ENCODE measurements at regions not wholly inside any gene's neighbourhood (a gene's known extent, or its start where the extent isn't known, plus 50 kb on each side); places are given as distances from the start of the nearest gene placed in this dataset.
"Not testable (repeated sequence)": the region's sequence is repeated elsewhere in the genome, so short reads cannot be mapped to it uniquely, and the experiment has no call there.

DNA sequence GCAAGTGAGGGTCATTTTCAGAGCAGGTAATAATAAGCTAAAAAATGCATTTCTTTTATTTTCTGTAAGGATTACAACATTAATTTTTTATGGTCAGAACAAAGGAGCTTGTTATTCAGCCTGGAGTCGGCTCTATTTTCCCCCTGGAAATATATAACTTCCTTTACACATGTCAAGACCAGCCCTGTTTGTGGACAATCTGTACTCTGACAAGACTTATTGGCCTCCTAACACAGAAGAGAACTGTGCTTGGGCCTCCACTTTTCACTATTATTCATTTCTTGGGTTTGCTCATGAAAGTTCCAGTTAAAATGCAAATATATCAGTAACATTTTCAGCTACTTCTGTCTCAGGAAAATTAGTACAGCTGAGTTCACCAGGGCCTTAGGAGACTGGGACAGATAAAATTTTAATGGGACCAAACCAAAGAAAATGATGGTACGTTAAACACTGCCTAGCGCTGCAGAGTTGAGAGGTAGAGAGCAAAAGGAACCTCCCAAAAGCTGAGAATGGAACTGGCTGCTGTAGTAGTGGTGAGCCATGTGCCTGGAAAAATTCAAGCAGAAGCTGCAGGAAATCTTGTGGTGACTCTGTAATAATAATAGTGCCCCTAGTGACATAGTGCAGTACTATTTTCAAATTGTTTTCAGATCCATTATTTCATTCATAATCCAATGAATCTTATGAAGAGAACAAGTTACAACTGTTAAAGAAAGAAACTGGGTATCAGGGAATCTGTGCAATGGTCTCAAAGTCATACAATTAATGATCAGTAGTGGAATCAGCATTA, 227.2 kb upstream of the KIAA1217 start:
- no peaks in the 10 kb centered on the region for H3K9me3 ChIP-seq (ENCODE audit: control insufficient read depth, insufficient read depth, low read length)
- H3K9ac ChIP-seq (ENCODE audit: low read depth, low read length) = no peak overlapping the region
- H3K4me1 ChIP-seq (ENCODE audit: control insufficient read depth, insufficient read depth, low read length) = no peaks in the 10 kb centered on the region
- H3K4me3 ChIP-seq (ENCODE audit: low read depth, low read length) = no peak overlapping the region
- no peaks in the 10 kb centered on the region for H3K27me3 ChIP-seq (ENCODE audit: control insufficient read depth, insufficient read depth, low read length)
- H3K36me3 ChIP-seq (ENCODE audit: control insufficient read depth, insufficient read depth, low read length) = no peaks in the 10 kb centered on the region

DNA sequence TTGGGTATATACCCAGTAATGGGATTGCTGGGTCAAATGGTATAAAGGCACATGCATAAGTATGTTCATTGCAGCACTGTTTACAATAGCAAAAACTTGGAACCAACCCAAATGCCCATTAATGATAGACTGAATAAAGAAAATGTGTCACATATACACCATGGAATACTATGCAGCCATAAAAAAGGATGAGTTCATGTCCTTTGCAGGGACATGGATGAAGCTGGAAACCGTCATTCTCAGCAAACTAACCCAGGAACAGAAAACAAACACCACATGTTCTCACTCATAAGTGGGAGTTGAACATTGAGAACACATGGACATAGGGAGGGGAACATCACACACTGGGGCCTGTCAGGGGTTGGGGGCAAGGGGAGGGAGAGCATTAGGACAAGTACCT, 224.5 kb upstream of the KIAA1217 start:
- H3K9me3 ChIP-seq (ENCODE audit: control insufficient read depth, insufficient read depth, low read length); H3K27me3 ChIP-seq (ENCODE audit: control insufficient read depth, insufficient read depth, low read length); H3K36me3 ChIP-seq (ENCODE audit: control insufficient read depth, insufficient read depth, low read length); H3K4me3 ChIP-seq (ENCODE audit: low read depth, low read length); H3K4me1 ChIP-seq (ENCODE audit: control insufficient read depth, insufficient read depth, low read length); H3K9ac ChIP-seq (ENCODE audit: low read depth, low read length): not testable (repeated sequence)

- no peaks in the 10 kb centered on the region for H3K9me3 ChIP-seq (ENCODE audit: control insufficient read depth, insufficient read depth, low read length)
- H3K4me3 ChIP-seq (ENCODE audit: low read depth, low read length) = no peak overlapping the region
- no peaks in the 10 kb centered on the region for H3K4me1 ChIP-seq (ENCODE audit: control insufficient read depth, insufficient read depth, low read length)
- no peaks in the 10 kb centered on the region for H3K27me3 ChIP-seq (ENCODE audit: control insufficient read depth, insufficient read depth, low read length)
- no peak overlapping the region for H3K9ac ChIP-seq (ENCODE audit: low read depth, low read length)
- H3K36me3 ChIP-seq (ENCODE audit: control insufficient read depth, insufficient read depth, low read length) = no peaks in the 10 kb centered on the region
Observed at GRCh38 chr10:23988006-23988405, 220.9 kb upstream of the KIAA1217 start.

- Histone ChIP-seq H3K36me3 (ENCODE audit: control insufficient read depth, insufficient read depth, low read length) (no peaks in the 10 kb centered on the region), H3K4me1 (ENCODE audit: control insufficient read depth, insufficient read depth, low read length) (no peaks in the 10 kb centered on the region), H3K4me3 (ENCODE audit: low read depth, low read length) (no peak overlapping the region), H3K27me3 (ENCODE audit: control insufficient read depth, insufficient read depth, low read length) (no peaks in the 10 kb centered on the region), H3K9me3 (ENCODE audit: control insufficient read depth, insufficient read depth, low read length) (no peaks in the 10 kb centered on the region), H3K9ac (ENCODE audit: low read depth, low read length) (no peak overlapping the region)
Observed at GRCh38 chr10:23994459-23995046, 214.4 kb upstream of the KIAA1217 start.

DNA sequence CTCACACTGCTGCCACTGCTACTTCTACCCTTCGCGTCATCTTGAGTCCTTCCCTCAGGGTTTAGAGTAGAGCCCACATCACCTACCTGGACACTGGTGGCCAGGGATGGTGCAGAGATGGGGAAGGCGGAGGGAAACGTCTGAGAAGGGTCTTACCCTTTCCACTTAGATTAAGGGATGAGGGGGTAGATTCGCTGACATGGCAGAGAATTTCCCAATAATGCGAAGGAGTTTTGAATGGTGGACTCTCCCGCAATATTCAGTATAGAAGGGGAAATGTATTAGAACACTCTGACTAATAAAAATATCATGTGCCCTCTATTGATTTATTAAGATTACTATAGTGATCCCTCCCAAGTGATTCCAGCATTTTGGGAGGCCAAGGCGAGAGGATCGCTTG, 209.5 kb upstream of the KIAA1217 start:
- H3K36me3 ChIP-seq (ENCODE audit: control insufficient read depth, insufficient read depth, low read length) = no peaks in the 10 kb centered on the region

DNA sequence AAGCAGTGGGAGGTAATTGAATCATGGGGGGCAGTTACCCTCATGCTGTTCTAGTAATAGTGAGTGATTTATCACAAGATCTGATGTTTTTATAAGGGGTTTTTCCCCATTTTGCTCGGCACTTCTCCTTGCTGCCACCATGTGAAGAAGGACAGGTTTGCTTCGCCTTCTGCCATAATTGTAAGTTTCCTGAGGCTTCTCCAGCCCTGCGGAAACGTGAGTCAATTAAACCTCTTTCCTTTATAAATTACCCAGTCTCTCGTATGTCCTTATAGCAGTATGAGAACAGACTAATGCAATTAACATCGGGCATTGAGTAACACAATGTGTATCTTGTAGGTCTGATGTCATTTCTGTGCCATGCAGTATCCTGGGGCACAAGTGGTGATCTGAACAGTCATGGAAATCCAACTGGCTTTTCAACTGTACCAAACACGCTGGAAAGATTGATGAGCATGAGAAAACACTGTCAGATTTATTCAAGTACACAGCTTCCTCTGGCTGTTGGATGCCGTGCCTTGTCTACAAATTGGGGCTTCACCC, 208.6 kb upstream of the KIAA1217 start:
- no peak overlapping the region for H3K4me3 ChIP-seq (ENCODE audit: low read depth, low read length)
- H3K27me3 ChIP-seq (ENCODE audit: control insufficient read depth, insufficient read depth, low read length) = no peaks in the 10 kb centered on the region
- no peak overlapping the region for H3K9ac ChIP-seq (ENCODE audit: low read depth, low read length)
- H3K36me3 ChIP-seq (ENCODE audit: control insufficient read depth, insufficient read depth, low read length) = no peaks in the 10 kb centered on the region
- no peaks in the 10 kb centered on the region for H3K9me3 ChIP-seq (ENCODE audit: control insufficient read depth, insufficient read depth, low read length)
- no peaks in the 10 kb centered on the region for H3K4me1 ChIP-seq (ENCODE audit: control insufficient read depth, insufficient read depth, low read length)

More for the DNA sequence above, 209.5 kb upstream of the KIAA1217 start:
- no peak overlapping the region for H3K4me3 ChIP-seq (ENCODE audit: low read depth, low read length)
- H3K4me1 ChIP-seq (ENCODE audit: control insufficient read depth, insufficient read depth, low read length) = no peaks in the 10 kb centered on the region
- H3K9ac ChIP-seq (ENCODE audit: low read depth, low read length) = no peak overlapping the region
- no peaks in the 10 kb centered on the region for H3K9me3 ChIP-seq (ENCODE audit: control insufficient read depth, insufficient read depth, low read length)
- H3K27me3 ChIP-seq (ENCODE audit: control insufficient read depth, insufficient read depth, low read length) = no peaks in the 10 kb centered on the region

GRCh38 chr10:24006741-24007140, 202.2 kb upstream of the KIAA1217 start:
- H3K9ac ChIP-seq (ENCODE audit: low read depth, low read length) = no peak overlapping the region
- no peaks in the 10 kb centered on the region for H3K27me3 ChIP-seq (ENCODE audit: control insufficient read depth, insufficient read depth, low read length)
- peaks cover 10% of the 10 kb centered on the region for H3K4me1 ChIP-seq (ENCODE audit: control insufficient read depth, insufficient read depth, low read length)
- no peak overlapping the region for H3K4me3 ChIP-seq (ENCODE audit: low read depth, low read length)
- no peaks in the 10 kb centered on the region for H3K9me3 ChIP-seq (ENCODE audit: control insufficient read depth, insufficient read depth, low read length)
- no peaks in the 10 kb centered on the region for H3K36me3 ChIP-seq (ENCODE audit: control insufficient read depth, insufficient read depth, low read length)

DNA sequence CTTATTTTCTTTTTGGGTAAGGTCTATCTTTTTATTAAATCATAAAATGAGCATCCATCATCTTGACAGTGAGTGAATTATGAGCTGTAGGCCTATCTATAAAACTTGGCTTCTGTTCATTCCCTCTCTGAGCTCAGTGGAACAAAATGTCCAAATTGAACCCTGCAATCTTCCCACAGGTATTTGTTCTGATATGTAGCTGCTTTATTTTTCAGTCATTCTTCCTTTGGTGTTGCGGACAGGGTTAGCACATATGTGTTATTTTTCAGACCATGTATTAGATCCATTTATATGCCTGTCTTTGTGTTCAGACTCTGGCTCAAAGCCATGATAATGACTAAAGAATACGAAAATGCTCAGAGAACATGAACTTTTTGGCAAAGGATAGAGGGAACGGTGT, 201.6 kb upstream of the KIAA1217 start:
- Histone ChIP-seq H3K4me1 (ENCODE audit: control insufficient read depth, insufficient read depth, low read length) (peaks cover 10% of the 10 kb centered on the region), H3K36me3 (ENCODE audit: control insufficient read depth, insufficient read depth, low read length) (no peaks in the 10 kb centered on the region), H3K9ac (ENCODE audit: low read depth, low read length) (no peak overlapping the region), H3K27me3 (ENCODE audit: control insufficient read depth, insufficient read depth, low read length) (no peaks in the 10 kb centered on the region), H3K4me3 (ENCODE audit: low read depth, low read length) (no peak overlapping the region), H3K9me3 (ENCODE audit: control insufficient read depth, insufficient read depth, low read length) (no peaks in the 10 kb centered on the region)

DNA sequence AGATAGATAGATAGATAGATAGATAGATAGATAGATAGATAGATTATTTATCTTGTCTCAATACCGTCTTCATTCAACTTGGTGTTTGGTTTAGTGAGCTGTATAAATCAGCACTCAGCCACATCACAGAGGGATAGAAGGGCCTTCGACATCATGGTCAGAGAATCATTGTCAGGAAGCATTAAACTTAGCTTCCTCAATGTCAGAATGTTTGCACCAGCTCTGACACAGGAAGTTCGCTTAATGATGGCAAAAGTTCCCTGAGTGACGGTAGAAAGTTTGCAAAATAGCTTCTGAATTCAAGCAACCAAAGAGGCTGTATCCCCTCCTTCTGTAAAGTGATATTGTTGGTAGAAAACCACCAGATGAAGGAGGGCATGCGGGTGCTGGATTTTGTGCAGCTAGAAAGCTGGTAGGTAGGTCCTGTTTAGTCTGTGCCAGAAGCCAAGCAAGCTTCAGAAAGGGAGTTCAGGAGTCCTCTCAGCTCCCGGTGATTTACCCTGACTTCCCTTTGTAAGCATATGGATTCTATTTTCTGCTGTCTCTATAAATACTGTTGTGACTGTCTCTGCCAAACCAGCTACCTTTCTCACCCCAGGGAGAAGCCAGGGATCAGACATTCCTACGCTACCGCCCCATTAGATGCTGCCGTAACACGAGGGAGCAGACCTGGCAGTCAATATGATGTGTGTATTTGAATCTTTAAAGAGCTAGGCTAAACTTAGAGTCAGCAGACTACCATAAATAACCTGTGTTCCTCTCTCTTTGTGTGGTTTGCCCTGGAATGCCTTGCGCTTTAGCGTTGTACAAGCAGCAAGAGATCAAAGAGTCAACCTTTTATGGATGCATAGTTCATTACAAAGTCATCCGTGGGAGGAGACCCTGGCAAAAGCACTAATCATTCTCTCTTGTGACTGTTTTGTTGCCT, 200.5 kb upstream of the KIAA1217 start:
- Histone ChIP-seq H3K4me1 (ENCODE audit: control insufficient read depth, insufficient read depth, low read length) (peaks cover 10% of the 10 kb centered on the region), H3K4me3 (ENCODE audit: low read depth, low read length) (no peak overlapping the region), H3K27me3 (ENCODE audit: control insufficient read depth, insufficient read depth, low read length) (no peaks in the 10 kb centered on the region), H3K36me3 (ENCODE audit: control insufficient read depth, insufficient read depth, low read length) (no peaks in the 10 kb centered on the region), H3K9me3 (ENCODE audit: control insufficient read depth, insufficient read depth, low read length) (no peaks in the 10 kb centered on the region), H3K9ac (ENCODE audit: low read depth, low read length) (no peak overlapping the region)

DNA sequence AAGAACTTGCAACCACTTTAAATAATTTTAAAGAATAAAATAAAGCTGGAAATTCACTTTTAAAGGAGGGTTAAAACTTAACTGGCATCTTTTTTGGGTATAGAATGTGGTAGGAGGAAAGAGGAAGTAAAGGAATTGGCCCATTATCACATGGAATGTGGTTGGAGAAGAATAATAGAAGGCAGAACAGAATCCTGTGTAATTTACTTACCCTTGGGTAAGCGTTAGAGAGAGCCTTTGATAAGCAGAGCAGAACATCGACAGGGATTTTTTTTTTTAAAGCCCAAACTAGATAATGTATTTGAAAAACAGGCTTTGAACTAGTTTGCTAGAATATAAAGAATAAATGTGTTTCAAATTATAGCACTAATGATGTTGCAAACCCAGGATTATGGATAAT, 199.8 kb upstream of the KIAA1217 start:
- Histone ChIP-seq H3K4me1 (ENCODE audit: control insufficient read depth, insufficient read depth, low read length) (peaks cover 10% of the 10 kb centered on the region), H3K4me3 (ENCODE audit: low read depth, low read length) (no peak overlapping the region), H3K27me3 (ENCODE audit: control insufficient read depth, insufficient read depth, low read length) (no peaks in the 10 kb centered on the region), H3K36me3 (ENCODE audit: control insufficient read depth, insufficient read depth, low read length) (no peaks in the 10 kb centered on the region), H3K9ac (ENCODE audit: low read depth, low read length) (no peak overlapping the region), H3K9me3 (ENCODE audit: control insufficient read depth, insufficient read depth, low read length) (no peaks in the 10 kb centered on the region)

- H3K9me3 ChIP-seq (ENCODE audit: control insufficient read depth, insufficient read depth, low read length) = no peaks in the 10 kb centered on the region
- no peak overlapping the region for H3K4me3 ChIP-seq (ENCODE audit: low read depth, low read length)
- H3K4me1 ChIP-seq (ENCODE audit: control insufficient read depth, insufficient read depth, low read length) = peaks cover 10% of the 10 kb centered on the region
- no peaks in the 10 kb centered on the region for H3K36me3 ChIP-seq (ENCODE audit: control insufficient read depth, insufficient read depth, low read length)
- H3K27me3 ChIP-seq (ENCODE audit: control insufficient read depth, insufficient read depth, low read length) = no peaks in the 10 kb centered on the region
- H3K9ac ChIP-seq (ENCODE audit: low read depth, low read length) = no peak overlapping the region
Observed at GRCh38 chr10:24009736-24010135, 199.2 kb upstream of the KIAA1217 start.
